Skeletal muscle satellite cell (primary cell): ENCODE measurements at regions not wholly inside any gene's neighbourhood (a gene's known extent, or its start where the extent isn't known, plus 50 kb on each side); places are given as distances from the start of the nearest gene placed in this dataset.

Source experiments
- H3K27me3 ChIP-seq: 2 replicates; pipeline ENCODE4 v1.7.0; 2013; ENCODE audit warnings: low read length; ENCODE audit not compliant: control insufficient read depth, insufficient read depth
- H3K36me3 ChIP-seq: 2 replicates; pipeline ENCODE4 v1.7.0; 2013; ENCODE audit warnings: mild to moderate bottlenecking, control low read depth, low read length; ENCODE audit not compliant: insufficient read depth
- H3K4me1 ChIP-seq: 2 replicates; pipeline ENCODE4 v1.7.0; 2013; ENCODE audit warnings: low read length; ENCODE audit not compliant: control insufficient read depth, insufficient read depth
- H3K4me2 ChIP-seq: 2 replicates; pipeline ENCODE4 v1.7.0; 2013; ENCODE audit warnings: mild to moderate bottlenecking, low read length
- H3K4me3 ChIP-seq: 2 replicates; pipeline ENCODE4 v1.7.0; 2013; ENCODE audit warnings: low read length
- H3K9ac ChIP-seq: 2 replicates; pipeline ENCODE4 v1.7.0; 2013; ENCODE audit warnings: mild to moderate bottlenecking, low read depth, low read length, moderate library complexity
- H3K9me3 ChIP-seq: replicated peaks from 2 replicates; pipeline ENCODE4 v1.7.0; 2013; ENCODE audit warnings: mild to moderate bottlenecking, control low read depth, low read length

GRCh38 chr10:124300224-124300623 is 118.5 kb downstream of the OAT start:
- H3K9ac ChIP-seq: no peak overlapping the region
- H3K4me3 ChIP-seq: no peak overlapping the region
- peaks cover 6% of the 10 kb centered on the region for H3K9me3 ChIP-seq
- H3K36me3 ChIP-seq: no peaks in the 10 kb centered on the region
- peaks cover 4% of the 10 kb centered on the region for H3K4me1 ChIP-seq
- H3K27me3 ChIP-seq: no peaks in the 10 kb centered on the region
- H3K4me2 ChIP-seq: no peak overlapping the region

GRCh38 chr10:124299696-124300095 is 119.0 kb downstream of the OAT start:
- Histone ChIP-seq H3K9ac (no peak overlapping the region), H3K36me3 (no peaks in the 10 kb centered on the region), H3K4me3 (no peak overlapping the region), H3K4me1 (peaks cover 4% of the 10 kb centered on the region), H3K4me2 (no peak overlapping the region), H3K9me3 (peaks cover 6% of the 10 kb centered on the region), H3K27me3 (no peaks in the 10 kb centered on the region)

DNA sequence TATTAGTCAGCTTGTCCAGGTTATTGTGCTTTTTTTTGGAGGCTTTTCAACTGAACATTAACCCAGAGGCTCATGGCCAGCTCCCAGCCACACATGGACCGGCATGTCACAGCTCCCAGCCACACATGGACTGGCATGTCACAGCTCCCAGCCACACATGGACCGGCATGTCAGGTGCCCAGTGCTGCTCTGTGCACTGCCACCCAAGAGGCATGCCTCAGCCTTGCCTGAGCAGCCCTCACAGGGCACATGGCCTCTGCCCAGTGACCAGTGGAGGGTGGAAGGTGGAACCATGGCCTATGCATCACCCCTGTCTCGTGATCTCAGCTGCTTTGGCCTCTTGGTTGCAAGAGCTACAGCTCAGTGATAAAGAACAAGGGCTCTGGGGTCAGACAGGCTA is 119.8 kb downstream of the OAT start:
- no peaks in the 10 kb centered on the region for H3K27me3 ChIP-seq

DNA sequence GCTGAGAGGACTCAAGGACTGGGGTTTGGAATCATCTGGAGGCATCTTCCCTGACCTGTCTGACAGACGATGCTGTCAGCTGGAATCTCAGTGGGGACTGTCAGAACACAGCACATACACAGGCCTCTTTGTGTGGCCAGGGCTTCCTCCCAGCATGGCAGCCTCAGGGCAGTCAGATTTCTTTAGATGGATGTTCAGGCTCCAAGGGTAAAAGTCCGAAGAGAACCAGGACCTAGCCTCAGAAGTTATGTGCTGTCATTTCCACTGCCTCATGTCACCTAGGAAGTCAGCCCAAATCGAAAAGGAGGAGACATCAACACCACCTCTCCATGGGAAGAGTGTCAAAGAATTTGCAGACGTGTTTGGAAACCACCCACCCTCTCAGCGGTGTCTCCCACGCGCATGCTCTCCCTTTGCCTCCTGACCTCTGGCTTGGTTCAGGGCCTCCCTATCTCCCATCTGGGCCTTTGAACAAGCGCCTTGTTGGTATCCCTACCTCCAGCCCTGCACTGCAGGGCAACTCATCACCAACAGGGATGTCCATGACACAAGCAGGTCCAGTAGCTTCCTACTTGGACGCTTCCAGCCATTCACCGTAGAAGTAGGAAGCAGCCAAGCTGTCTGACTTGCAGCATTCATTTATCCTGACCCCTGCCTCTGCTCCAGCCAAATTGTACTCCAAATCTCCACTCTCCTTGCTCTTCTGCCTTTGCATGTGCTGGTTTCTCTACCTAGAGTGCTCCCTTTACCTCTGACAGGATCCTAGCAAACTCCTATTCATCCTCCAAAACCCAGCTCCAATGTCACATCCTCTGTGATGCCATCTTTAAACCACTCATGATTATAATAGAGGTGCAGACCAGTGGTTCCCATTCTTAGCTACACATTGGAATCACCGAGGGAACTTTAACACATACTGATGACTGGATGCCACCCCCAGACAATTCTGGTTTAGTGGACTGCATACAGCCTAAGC is 121.6 kb downstream of the OAT start:
- Histone ChIP-seq H3K4me1 (peaks cover 7% of the 10 kb centered on the region), H3K36me3 (no peaks in the 10 kb centered on the region), H3K9me3 (peaks cover 6% of the 10 kb centered on the region), H3K9ac (no peak overlapping the region), H3K4me2 (no peak overlapping the region), H3K4me3 (no peak overlapping the region), H3K27me3 (no peaks in the 10 kb centered on the region)

More for the DNA sequence above, 119.8 kb downstream of the OAT start:
- Histone ChIP-seq H3K4me2 (no peak overlapping the region), H3K9ac (no peak overlapping the region), H3K9me3 (peaks cover 6% of the 10 kb centered on the region), H3K4me3 (no peak overlapping the region), H3K4me1 (peaks cover 4% of the 10 kb centered on the region), H3K36me3 (no peaks in the 10 kb centered on the region)

DNA sequence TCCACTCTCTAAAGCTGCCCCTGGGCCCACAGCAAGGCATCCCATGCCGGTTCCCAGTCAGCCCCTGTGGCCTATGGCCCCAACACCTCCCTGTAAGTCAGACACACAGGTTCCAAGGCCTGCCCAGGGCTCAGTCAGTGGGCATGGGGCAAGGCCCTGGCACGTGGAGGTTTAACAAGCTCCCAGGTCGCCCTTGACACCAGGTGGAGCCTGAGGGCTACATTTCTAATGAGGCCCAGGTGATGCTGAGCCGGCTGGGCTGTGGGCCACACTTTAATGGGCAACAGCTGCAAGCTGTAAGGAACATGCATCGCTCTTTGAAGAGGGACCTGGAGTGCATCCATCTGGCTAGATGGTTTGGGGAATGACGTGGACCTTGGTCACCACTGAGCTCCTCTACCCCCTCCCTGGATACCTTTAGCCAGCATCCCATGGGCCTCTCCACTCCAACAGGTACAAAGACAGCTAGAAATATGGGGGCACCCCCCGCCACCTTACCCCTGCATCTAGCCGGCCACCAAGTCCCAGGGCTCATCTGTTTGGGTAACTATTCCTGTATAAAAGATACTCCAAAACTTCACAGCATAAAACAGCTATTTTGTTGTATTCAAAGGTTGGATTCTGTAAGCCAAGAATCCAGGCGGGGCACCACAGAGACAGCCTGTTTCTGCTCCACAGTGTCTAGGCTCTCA is 122.5 kb downstream of the OAT start:
- no peak overlapping the region for H3K9ac ChIP-seq
- peaks cover 6% of the 10 kb centered on the region for H3K9me3 ChIP-seq
- H3K36me3 ChIP-seq: no peaks in the 10 kb centered on the region
- H3K4me1 ChIP-seq: peaks cover 4% of the 10 kb centered on the region
- no peaks in the 10 kb centered on the region for H3K27me3 ChIP-seq
- H3K4me2 ChIP-seq: no peak overlapping the region
- no peak overlapping the region for H3K4me3 ChIP-seq

DNA sequence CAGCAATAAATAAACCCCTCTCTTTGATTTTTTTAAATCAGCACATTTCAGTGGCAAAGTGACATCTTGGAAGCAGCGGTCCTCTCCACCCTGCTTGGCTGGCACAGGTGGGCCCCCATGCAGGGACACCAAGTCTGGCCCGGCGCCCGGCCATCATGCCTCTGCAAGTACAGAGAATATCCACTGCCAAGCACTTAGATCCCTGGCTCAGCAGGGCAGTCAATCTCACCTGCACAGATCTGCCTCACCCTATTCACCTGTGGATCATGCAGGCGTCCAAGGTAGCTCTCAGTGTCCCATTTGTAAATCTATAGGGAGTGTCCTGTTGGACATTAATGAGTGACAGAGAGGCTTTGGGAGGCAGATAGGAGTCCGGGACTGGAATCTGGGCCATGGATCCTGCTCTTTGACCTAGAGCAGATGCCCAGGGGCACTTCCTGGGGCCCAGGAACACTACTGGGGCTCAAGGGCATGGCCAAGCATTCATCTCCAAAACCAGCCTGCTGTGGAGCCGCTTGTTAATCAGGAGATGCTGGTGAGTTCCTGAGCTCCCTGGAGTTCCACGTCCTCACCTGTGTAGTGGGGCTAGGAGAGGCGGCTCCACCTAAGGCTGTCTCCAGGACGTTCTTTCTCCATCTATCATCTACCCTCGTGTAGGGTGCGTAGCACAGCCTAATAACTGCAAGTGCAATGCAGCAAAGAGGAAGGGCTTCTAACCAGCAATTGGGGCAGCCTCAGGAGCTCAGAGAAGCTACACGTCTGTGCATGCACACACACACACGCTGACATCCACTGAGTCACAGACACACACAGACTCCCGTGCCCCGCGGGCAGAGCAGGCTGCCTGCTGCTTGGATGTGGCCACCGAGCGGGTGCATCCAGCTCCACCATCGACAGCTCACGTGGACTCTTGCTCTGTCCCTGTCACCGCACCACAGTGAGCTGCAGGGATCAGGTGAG is 123.6 kb downstream of the OAT start:
- Histone ChIP-seq H3K4me2 (no peak overlapping the region), H3K4me1 (peaks cover 10% of the 10 kb centered on the region), H3K36me3 (no peaks in the 10 kb centered on the region), H3K27me3 (no peaks in the 10 kb centered on the region), H3K9ac (no peak overlapping the region), H3K9me3 (no peaks in the 10 kb centered on the region), H3K4me3 (no peak overlapping the region)

GRCh38 chr10:124293616-124294449 is 124.9 kb downstream of the OAT start:
- H3K4me2 ChIP-seq: no peak overlapping the region
- H3K4me1 ChIP-seq: peaks cover 18% of the 10 kb centered on the region
- no peaks in the 10 kb centered on the region for H3K36me3 ChIP-seq
- H3K27me3 ChIP-seq: no peaks in the 10 kb centered on the region
- no peak overlapping the region for H3K9ac ChIP-seq
- no peak overlapping the region for H3K4me3 ChIP-seq
- no peaks in the 10 kb centered on the region for H3K9me3 ChIP-seq

DNA sequence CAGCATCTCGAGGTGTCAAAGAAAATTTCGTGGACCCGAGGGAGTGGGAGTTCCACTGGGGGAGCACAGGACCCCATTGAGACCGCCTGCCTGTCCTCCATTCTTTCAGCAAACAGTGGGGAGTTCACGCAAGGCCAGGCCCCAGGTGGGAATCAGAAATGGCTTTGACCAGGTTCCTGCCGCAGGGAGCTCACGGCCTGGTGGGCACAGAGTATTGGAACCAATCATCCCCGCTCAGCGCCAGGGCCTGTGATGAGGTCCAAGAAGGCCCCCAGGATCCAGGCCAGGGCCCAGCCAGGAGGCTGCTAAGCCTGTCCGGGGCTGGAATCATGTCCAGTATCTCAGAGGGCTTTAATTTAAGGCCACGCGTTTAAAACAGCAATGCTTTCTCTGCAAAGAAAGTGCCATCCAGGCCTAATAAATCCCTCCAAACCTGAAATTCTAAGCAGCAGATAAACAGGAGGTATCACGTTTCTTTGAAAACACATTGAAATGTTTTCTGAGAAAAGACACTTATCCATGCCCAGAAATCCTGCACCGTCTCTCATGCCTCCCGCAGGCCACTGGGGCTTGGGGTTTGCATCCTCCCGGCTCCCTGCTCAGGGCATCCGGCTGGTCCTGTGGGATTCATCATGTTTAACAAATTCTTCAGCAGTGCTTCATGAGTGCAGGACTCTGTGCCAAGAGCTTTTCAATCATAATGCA is 125.7 kb downstream of the OAT start:
- Histone ChIP-seq H3K4me2 (no peak overlapping the region), H3K36me3 (no peaks in the 10 kb centered on the region), H3K4me1 (peaks cover 18% of the 10 kb centered on the region), H3K27me3 (no peaks in the 10 kb centered on the region), H3K4me3 (no peak overlapping the region), H3K9me3 (no peaks in the 10 kb centered on the region), H3K9ac (no peak overlapping the region)

DNA sequence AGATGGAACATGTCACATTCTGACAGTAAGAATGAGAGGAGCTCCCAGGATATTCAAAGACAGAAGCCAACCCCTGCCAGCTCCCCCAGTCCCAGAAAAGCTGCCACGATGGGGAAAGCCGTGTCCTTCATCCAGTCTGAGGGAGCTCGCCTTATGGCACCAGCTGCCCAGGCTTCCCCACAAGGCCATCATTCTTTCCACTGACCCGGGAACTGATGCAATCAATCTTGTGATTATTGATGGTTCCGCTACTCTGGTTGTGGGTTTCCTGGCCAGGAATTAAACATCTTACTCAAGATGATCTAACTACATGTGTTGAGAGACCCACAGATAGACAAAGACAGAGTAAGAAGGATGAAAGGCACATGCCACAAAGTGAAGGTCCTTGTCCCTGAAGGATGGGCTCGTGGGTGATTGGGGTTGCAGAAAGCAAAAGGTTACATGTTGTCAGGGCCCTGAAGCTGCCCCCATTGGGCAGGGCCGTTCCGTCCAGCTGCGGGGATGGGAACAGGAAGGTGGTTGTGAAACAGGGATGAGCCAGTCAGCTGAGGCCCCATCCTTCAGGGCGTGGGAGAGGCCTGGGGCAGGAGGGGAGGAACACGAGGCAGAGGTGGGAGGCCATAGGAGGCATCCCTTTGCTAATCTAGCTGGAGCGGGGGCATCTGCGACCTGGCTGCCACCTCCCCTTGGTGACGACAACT is 127.6 kb downstream of the OAT start:
- Histone ChIP-seq H3K36me3 (no peaks in the 10 kb centered on the region), H3K27me3 (no peaks in the 10 kb centered on the region), H3K9me3 (no peaks in the 10 kb centered on the region), H3K4me3 (no peak overlapping the region), H3K4me1 (peaks cover 20% of the 10 kb centered on the region), H3K9ac (no peak overlapping the region), H3K4me2 (no peak overlapping the region)
